GM18517 (cell line): ENCODE measurements at regions not wholly inside any gene's neighbourhood (a gene's known extent, or its start where the extent isn't known, plus 50 kb on each side); places are given as distances from the start of the nearest gene placed in this dataset.

Experiments
- ATAC-seq: cut with Tn5 transposase; IDR thresholded peaks from one replicate; pipeline ENCODE4 v1.9.1; 2021; ENCODE audit warnings: mild to moderate bottlenecking, moderate library complexity; ENCODE audit not compliant: unreplicated experiment

- no peak for ATAC-seq
Observed at GRCh38 chr10:81008726-81009125, 471.0 kb downstream of the SH2D4B start.

- no peak for ATAC-seq
Observed at GRCh38 chr10:81009296-81009695, 471.6 kb downstream of the SH2D4B start.

DNA sequence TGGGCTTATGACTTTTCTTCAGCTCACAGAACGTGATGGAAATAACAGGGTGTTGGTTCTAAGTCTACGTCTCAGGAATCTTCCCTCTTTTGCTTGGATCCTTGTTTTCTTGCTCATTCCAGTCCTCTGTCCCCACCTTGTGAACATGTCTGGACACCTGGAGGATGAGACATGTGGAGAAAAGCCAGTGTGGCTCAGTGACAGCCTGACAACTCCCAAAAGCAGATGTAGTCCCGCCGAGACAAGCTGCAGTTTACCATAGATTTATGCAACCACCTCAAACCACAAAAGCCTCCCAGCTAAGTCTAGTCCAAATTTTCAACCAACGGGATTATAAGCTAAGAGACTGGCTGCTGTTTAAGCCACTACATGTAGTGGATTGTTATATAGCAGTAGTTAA, 476.1 kb downstream of the SH2D4B start:
- ATAC-seq: no peak

DNA sequence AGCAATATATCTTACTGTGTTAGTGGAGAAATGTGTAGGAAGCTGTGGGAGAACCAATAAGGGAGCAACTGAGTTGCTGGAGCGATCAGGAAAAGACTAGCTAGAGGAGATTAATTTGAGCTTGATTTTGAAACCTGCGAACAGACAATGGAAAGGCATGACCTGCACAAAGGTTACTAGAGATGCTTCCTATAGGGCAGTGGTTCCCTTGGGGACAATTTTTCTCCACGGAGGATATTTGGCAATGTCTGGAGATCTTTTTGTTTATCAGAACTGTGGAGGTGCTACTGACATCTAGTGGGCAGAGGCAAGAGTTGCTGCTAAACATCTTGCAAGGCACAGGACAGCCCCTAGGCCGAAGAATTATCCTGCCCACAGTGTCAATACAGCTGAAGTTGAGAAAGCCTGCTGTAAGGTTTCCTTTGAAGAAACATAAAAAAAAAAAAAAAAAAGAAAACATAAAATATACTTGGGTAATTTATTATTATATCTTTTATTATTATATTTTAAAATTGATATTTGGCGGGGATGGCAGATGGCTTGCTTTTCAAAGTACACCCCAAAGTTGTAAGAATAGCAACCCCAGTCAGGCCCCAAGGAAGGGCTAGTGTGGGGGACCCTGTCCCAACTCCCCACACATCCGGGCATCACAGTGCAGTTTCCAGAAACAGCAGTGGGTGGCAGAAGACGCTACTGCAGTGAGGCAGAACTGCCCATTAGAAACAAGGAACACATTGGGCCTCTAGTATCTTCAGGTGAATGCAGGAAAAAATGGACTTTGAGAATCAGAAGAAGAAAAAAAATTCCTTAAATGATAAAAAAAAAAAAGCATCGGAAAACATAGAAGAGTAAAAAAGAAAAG, 481.6 kb downstream of the SH2D4B start:
- ATAC-seq: peak; percentile 89

GRCh38 chr10:81021428-81022129, 483.9 kb downstream of the SH2D4B start:
- no peak for ATAC-seq

DNA sequence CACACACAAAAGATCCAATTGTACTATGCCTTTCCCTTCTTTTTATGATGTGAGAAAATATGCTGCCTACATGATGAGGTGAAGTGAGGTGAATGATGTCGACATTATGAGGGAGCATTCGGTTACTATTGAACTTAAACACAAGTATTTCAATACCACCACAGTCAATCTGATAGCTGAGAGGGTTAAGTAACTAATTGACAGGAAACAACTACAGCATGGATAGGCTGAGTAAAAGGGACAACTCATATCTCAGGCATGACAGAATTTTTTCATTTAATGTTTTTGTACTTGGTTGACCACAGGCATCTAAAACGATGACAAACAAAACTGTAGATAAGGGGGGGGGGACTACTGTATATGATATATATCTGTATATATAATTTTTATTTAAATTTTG, 488.9 kb downstream of the SH2D4B start:
- ATAC-seq: no peak

DNA sequence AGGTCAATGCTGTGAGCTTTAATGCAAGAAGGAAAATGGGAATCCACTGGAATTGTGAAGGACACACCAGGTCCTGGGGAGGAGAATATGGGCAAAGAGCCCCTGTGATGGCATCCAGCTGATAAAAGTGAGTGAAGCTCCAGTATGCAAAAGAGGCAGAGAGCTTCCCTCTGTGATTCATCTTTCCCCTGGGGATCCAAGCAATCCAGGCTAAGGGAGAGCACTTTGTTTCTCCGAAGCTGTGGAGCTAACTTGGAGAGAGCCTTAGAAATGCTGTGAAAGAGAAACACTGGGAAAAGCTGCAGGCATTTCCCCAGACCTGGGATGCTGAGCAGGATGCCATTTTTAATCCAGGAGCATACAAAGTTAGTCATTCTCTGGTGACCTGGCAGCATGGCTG, 489.5 kb downstream of the SH2D4B start:
- no peak for ATAC-seq

DNA sequence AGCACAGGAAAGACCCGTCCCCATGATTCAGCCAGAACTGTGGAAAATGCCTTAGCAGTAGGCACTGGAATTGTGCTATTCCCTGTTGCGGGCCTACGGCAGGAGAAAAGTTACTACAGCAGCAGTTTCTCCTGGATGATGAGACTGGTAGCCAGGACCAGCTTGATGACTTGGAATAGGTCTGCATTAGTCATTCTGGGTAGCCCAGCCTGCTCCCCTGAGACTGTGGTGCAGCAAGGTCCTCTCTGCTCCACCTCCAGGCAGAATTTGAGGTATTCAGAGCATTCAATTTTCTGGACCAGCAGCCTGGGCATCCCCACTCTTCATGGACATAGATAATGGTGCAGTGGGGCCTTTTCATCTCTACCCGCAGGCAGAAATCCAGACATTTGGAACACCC, 490.0 kb downstream of the SH2D4B start:
- no peak for ATAC-seq

DNA sequence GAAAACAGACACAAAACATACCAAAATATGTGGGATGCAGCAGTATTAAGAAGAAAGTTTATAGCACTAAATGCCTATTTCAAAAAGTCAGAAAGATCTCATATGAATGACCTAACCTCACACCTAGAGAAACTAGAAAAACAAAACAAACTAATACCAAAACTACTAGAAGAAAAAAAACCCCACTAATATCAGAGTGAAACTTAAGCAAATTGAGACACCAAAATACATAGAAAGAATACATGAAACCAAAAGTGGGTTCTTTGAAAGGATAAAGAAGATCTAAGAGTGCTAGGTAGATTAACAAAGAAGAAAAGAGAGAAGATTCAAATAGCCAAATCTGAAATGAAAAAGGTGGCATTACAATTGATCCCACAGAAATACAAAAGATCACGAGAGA, 494.1 kb downstream of the SH2D4B start:
- ATAC-seq: peak; percentile 85

GRCh38 chr10:81034383-81034782, 496.7 kb downstream of the SH2D4B start:
- ATAC-seq: no peak

DNA sequence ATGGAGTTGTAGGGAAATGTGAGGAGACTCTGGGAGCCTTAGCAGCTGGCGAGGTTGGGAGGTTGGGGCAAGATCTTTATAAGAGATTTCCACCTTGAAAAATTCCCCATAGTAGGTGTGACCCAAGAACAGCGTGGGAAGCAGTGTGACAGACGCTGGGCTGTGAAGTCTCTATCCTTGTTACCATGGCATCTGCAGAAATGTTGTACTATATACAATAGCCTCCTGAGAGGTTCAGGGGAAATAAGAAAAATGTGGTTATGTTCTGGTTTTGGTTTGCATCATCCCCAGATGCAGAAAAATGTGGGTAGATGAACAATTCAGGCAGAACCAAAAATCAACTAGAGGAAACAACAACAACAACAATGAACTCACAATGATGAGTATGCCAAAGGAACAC, 498.6 kb downstream of the SH2D4B start:
- ATAC-seq: peak; percentile 84

DNA sequence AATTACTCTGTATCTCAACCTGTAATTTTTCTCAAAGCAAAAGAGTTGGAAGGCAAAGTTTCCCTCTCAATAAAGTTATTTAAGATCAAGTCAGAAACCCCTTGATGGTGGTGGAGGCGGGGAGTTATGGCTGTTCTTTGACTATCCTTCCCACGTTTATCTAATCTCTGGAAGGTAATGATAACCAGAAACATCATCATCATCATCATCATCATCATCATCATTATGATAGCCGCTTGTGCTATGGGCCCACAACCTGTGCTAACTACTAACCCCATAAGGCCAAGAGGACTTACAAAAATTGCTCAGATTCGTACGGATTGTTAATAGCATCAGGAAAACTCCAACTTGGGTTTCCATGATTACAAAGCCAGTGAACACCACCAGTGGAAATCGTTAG, 502.3 kb downstream of the SH2D4B start:
- ATAC-seq: no peak

- no peak for ATAC-seq
Observed at GRCh38 chr10:81040940-81041339, 503.2 kb downstream of the SH2D4B start.

DNA sequence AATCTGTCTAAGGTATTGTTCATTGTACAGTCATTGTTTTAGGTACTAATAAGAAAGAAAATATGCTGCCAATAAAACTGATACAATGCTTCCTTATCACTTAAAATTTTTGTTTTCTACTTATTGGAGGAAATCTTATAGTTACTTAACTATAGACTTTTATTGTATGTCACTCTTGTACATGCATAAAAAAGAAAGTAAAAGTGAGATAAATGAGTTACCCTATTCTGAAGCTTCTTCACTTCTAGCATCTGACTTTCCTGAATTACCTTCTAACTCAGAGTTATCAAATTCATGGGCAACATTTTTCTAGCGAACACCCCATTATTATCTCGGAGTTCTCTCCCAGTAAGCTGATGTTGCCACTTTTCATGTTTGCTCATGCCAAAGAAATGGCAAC, 504.9 kb downstream of the SH2D4B start:
- no peak for ATAC-seq

- ATAC-seq: no peak
Observed at GRCh38 chr10:81065474-81065873, 527.8 kb downstream of the SH2D4B start.

DNA sequence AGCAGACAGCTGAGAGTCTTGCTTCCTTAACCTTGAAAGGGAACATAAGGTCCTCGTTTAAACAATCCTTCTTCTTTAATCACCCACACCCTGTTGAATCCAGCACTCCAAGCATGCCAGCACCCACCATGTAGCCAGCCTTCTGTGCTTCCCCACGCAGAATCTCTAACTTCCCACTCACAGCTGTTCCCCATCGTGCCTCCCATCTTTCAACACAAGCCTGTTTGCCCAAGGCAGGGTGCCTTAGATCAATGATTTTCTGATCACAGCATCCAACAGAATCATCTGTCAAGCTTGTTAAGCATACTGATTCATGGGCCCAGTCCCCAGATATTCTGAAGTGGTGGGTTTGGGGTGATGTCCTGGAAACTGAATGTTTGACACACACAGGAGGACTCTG, 530.8 kb downstream of the SH2D4B start:
- no peak for ATAC-seq

GRCh38 chr10:81071087-81071796, 533.5 kb downstream of the SH2D4B start:
- no peak for ATAC-seq

DNA sequence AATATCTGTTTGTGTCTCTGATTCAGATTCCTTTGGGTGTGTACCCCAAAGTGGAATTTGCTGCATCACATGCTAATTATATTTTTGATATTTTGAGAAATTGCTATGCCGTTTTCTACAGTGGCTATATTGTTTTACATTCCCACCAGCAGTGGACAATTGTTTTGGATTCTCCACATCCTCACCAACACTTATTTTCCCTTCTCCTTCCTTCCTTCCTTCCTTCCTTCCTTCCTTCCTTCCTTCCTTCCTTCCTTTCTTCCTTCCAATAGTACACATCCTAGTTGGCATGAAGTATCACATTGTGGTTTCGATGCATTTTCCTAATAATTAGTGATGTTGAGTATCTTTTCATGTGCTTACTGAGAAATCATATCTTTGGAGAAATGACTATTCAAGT, 535.5 kb downstream of the SH2D4B start:
- ATAC-seq: no peak

- ATAC-seq: no peak
Observed at GRCh38 chr10:81081887-81082620, 544.4 kb downstream of the SH2D4B start.

GRCh38 chr10:81082621-81083376, 545.1 kb downstream of the SH2D4B start:
- ATAC-seq: no peak
